GM21381 (cell line): ENCODE measurements at regions not wholly inside any gene's neighbourhood (a gene's known extent, or its start where the extent isn't known, plus 50 kb on each side); places are given as distances from the start of the nearest gene placed in this dataset.
"Not testable (repeated sequence)": the region's sequence is repeated elsewhere in the genome, so short reads cannot be mapped to it uniquely, and the experiment has no call there.

Experiments used
- ATAC-seq: cut with Tn5 transposase; IDR thresholded peaks from one replicate; pipeline ENCODE4 v1.9.1; 2021; ENCODE audit warnings: mild to moderate bottlenecking, moderate library complexity; ENCODE audit not compliant: unreplicated experiment

GRCh38 chr3:152656972-152657355 is 178.0 kb upstream of the P2RY1 start:
- no peak for ATAC-seq

DNA sequence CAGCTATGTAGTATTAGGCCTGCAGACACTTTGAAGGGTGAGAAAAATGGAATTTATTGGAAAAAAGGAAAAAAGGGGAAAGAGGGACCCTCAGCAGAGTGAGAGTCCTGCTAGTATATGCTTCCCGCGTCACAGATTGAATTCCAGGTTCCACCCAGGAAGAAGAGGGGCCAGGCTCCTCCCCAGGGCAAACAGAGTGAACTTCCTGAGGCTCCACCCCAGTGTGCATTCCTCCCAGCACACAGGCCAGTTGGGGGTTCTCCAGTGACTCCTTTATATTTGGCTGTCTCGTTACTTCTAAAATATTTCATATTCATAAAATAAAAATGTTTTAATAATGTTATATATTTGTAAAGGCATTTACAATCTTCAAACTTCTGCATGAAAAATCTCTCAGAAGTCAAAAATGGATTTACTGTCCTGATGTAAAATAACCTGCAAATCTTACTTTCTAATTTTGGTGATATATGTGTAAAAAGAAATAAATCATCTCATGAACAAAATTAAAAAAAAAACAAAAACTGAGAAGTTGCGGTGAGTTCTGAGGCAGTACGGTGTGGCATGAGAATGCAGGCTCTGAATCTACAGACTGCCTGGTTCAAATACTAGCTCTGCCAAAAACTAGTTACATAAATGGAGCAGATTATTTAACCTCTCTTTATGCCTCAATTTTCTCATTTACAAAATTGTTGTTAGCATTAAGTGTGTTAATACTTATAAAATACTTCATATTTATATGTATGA is 175.8 kb upstream of the P2RY1 start:
- no peak for ATAC-seq

DNA sequence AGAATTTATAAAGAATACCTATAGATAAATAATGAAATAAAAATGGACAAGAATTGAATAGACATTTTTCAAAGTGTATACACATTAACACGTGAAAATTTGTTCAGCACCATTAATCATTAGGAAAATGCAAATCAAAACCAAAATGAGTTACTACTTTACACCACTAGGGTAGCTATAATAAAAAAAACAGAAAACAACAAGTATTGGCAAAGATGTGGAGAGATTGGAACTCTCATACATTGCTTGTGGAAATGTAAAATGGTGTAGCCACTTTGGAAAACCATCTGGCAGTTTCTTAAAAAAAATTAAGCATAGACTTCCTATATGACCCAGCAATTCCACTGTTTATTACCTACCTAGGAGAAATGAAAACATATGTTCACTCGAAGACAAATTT is 172.8 kb upstream of the P2RY1 start:
- no peak for ATAC-seq

DNA sequence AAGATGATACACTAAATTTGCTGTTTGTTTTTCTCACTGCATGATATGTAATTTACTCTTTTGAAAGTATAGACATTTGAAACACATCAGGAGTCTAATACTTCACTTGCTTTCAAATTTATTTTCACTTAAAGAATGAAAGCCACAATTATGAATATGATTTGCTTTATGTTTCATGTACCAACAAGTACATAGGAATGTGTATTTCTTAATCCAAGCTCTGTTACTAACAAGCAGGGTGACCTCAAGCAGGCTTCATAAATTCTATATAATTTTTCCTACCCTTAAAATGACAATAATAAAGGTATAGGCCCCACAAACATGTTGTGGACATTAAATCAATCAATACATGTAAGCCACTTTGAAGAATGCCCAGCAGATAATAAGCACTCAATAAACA is 170.2 kb upstream of the P2RY1 start:
- ATAC-seq = no peak

DNA sequence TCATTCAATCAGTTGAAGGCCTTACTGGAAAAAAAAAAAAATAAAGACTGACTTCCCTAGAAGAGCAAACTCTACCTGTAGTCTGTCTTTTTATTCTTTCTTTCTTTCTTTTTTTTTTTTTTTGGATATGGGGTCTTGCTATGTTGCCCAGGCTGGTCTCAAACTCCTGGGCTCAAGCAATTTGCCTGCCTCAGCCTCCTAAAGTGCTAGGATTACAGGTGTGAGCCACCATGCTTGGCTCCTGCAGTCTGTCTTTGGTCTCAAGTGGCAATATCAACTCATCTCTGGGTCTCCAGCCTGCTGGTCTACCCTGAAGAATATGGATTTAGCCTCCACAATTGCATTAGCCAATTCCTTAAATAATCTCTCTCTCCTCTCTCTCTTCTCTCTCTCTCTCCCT is 167.7 kb upstream of the P2RY1 start:
- ATAC-seq = no peak

- no peak for ATAC-seq
Measured at GRCh38 chr3:152669560-152669959, 165.4 kb upstream of the P2RY1 start.

GRCh38 chr3:152671446-152672319 is 163.2 kb upstream of the P2RY1 start:
- no peak for ATAC-seq

GRCh38 chr3:152672320-152672649 is 162.6 kb upstream of the P2RY1 start:
- ATAC-seq = no peak

GRCh38 chr3:152676810-152677379 is 158.0 kb upstream of the P2RY1 start:
- no peak for ATAC-seq

GRCh38 chr3:152677491-152677890 is 157.4 kb upstream of the P2RY1 start:
- ATAC-seq = no peak

- no peak for ATAC-seq
Measured at GRCh38 chr3:152682477-152682876, 152.5 kb upstream of the P2RY1 start.

DNA sequence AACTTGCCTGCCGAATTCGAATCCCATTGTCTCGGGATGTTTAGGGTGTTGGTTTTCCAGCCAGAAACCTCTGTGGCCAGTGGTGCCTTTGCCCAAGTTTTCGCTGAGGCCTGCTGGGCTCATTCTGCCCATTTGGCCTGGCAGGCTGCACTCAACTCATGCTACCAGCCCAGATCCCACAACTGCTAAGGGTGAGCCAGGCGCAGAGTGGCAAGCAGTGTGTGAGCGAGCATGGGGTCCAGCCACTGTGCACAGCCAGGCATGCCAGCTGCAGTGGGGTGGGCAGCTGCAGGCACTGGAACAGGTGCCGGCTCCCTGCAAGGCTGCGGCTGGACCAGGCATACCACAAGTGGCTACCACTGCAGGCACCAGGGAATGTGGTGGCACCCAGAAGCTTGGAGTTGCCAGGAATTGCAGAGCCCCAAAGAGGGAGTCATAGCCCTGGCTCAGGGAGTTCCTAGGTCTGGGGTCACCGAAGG is 151.4 kb upstream of the P2RY1 start:
- ATAC-seq = no peak

DNA sequence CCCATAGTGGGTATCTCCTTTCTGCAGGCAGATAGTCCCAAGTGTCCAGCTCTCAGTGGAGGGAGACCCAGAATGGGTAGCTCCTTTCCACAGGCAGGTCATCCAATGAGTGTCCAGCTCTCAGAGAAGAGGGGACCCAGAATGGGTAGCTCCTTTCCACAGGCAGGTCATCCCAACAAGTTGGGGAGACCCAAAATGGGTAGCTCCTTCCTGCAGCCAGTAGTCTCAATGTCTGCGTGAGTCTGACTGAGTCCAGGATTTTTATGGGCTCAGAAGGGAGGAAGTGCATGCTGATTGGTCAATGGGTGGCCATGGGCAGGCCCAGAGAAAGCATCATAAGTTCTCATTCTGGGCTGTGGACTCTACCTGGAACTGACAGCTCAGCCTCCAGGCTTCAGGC is 150.7 kb upstream of the P2RY1 start:
- ATAC-seq = no peak

DNA sequence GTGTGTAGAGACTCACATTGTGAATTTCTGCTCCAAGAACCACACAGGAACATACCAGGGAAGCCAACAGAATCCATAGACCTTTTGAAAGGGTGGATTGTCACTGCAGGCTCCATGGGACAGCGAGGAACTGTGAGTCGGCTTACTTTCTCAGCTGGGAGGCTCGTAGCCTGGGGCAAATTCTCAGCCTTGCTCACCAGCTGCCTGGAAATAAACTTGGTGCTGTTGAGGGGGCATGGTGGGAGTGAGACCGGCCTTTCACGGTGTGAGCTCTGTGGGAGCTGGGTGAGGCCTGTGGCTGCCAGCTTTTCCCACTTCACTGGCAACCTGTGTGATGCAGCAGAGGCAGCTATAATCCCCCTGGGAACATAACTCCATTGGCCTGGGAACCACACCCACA is 146.6 kb upstream of the P2RY1 start:
- no peak for ATAC-seq

DNA sequence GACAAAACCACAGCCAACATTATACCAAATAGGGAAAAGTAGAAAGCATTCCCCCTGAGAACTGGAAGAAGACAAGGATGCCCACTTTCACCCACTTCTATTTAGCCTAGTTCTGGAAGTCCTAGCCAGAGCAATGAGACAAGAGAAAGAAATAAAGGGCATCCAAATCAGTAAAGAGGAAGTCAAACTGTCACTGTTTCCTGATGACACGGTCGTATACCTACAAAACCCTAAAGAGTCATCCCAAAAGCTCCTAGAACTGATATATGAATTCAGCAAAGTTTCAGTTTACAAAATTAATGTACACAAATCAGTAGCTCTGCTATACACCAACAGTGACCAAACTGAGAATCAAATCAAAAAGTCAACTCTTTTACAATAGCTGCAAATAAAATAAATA is 142.6 kb upstream of the P2RY1 start:
- ATAC-seq = not testable (repeated sequence)

GRCh38 chr3:152693521-152694250 is 141.2 kb upstream of the P2RY1 start:
- not testable (repeated sequence) for ATAC-seq

- no peak for ATAC-seq
Measured at GRCh38 chr3:152695840-152696239, 139.1 kb upstream of the P2RY1 start.

GRCh38 chr3:152696962-152697361 is 138.0 kb upstream of the P2RY1 start:
- ATAC-seq = no peak

DNA sequence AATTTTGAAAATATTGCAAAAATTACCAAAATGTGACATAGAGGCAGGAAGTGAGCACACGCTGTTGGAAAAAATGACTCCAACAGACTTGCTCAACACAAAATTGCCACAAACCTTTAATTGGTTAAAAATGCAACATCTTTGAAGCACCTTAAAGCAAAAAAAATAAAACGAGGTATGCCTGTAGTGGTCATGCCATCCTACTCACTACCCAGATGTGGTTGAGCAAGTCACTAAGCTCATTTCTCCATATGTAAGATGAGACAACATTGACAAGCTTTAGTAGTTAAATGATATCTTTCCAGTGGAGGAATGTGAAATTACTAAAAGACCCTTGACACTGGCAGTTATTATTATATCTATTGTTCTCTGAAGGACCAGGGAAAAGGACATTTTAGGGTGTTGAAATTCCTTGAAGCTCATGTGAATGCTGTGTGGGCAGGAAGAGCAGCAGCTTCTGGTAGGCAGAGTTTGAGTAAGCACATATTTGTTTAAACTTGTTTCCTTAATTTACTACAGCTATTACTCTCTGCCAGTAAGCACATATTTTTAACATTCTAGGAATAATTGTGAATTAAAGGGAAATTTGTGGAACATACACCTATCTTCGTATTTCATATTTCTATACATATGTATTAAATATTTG is 131.6 kb upstream of the P2RY1 start:
- ATAC-seq = no peak

DNA sequence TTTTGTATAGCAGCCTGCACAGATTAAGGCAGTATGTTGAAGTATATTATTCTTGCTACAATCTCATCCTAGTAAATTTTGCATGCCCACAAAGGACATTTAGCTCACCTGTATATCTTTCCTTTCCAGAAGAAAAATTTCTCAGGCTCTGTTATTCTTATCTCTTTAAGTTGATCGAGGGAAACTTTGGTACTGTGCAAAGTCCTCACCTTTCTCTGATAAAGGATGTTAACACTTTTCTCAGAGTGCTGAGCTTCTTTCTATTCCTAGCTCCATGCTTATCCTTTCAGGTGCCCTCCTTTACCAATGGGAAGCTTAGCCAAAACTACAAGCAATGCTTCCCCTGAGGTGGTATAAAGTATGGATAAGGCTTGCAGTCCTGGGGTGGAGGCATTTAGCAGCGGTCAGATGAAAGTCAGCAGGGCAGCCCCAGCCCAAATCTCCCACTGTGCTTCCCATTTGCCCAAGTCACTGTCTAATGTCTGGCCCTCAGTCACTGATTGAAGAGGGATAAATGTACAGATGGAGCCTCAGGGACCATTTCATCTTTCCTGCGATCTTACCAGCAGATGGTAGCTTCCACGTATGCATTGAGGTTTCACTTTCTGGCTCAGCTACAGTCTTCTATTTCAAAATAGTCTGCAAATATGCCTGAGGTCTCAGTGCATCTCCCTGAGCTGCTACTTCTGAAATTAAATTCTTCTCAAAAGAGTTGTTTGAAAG is 127.8 kb upstream of the P2RY1 start:
- peak; percentile 49 for ATAC-seq
